Neural cell (in vitro differentiated cells): ENCODE measurements at regions not wholly inside any gene's neighbourhood (a gene's known extent, or its start where the extent isn't known, plus 50 kb on each side); places are given as distances from the start of the nearest gene placed in this dataset.

Source experiments
- H2AFZ ChIP-seq: fragments of 200-600, 300-800 bp; sonication (generic), shearing (Covaris generic); 2 replicates; pipeline ENCODE4 v1.6.0; 2014; ENCODE audit warnings: low read depth, mild to moderate bottlenecking, antibody characterized with exemption, low read length, moderate library complexity
- H3F3A ChIP-seq: fragments of 200-600 bp; shearing (Covaris generic); 2 replicates; pipeline ENCODE4 v1.6.1; 2016; ENCODE audit warnings: mild to moderate bottlenecking, moderate library complexity, mixed read lengths, antibody characterized with exemption, low read length; ENCODE audit not compliant: insufficient read depth, poor library complexity, severe bottlenecking
- H3K27ac ChIP-seq: fragments of 200-600, 300-800 bp; sonication (generic), shearing (Covaris generic); 2 replicates; pipeline ENCODE4 v1.5.1; 2014; ENCODE audit warnings: mild to moderate bottlenecking, low read length, moderate library complexity
- H3K27me3 ChIP-seq: fragments of 300-800, 200-600 bp; sonication (generic), shearing (Covaris generic); 2 replicates; pipeline ENCODE4 v1.6.0; 2014; ENCODE audit warnings: mild to moderate bottlenecking, low read depth, low read length, moderate library complexity; ENCODE audit not compliant: insufficient read depth
- H3K36me3 ChIP-seq: fragments of 300-800, 200-600 bp; sonication (generic), shearing (Covaris generic); 2 replicates; pipeline ENCODE4 v1.5.1; 2014; ENCODE audit warnings: mild to moderate bottlenecking, antibody characterized with exemption, low read length, moderate library complexity; ENCODE audit not compliant: insufficient read depth
- H3K4me2 ChIP-seq: fragments of 300-800, 200-600 bp; sonication (generic), shearing (Covaris generic); 2 replicates; pipeline ENCODE4 v1.6.0; 2014; ENCODE audit warnings: mild to moderate bottlenecking, low read length
- H3K4me3 ChIP-seq: fragments of 300-800, 200-600 bp; sonication (generic), shearing (Covaris generic); 2 replicates; pipeline ENCODE4 v1.5.1; 2014; ENCODE audit warnings: mild to moderate bottlenecking, low read length, moderate library complexity
- H3K79me2 ChIP-seq: fragments of 200-600 bp; shearing (Covaris generic); replicated peaks from 2 replicates; pipeline ENCODE4 v1.6.0; 2014; ENCODE audit warnings: mild to moderate bottlenecking, low read length, moderate library complexity; ENCODE audit not compliant: insufficient read depth
- H3K9ac ChIP-seq: fragments of 300-800, 200-600 bp; sonication (generic), shearing (Covaris generic); 2 replicates; pipeline ENCODE4 v1.6.1; 2016; ENCODE audit warnings: mild to moderate bottlenecking, low read length, mixed read lengths
- H3K9me2 ChIP-seq: fragments of 200-600 bp; shearing (Covaris generic); 2 replicates; pipeline ENCODE4 v1.6.1; 2016; ENCODE audit warnings: mild to moderate bottlenecking, low read length, mixed read lengths; ENCODE audit not compliant: insufficient read depth
- H3K9me3 ChIP-seq: fragments of 200-600, 300-800 bp; sonication (generic), shearing (Covaris generic); 2 replicates; pipeline ENCODE4 v1.6.1; 2016; ENCODE audit warnings: mild to moderate bottlenecking, mixed run types, low read length, moderate library complexity, mixed read lengths
- H4K20me1 ChIP-seq: fragments of 200-600 bp; shearing (Covaris generic); 2 replicates; pipeline ENCODE4 v1.6.1; 2016; ENCODE audit warnings: mild to moderate bottlenecking, mixed run types; ENCODE audit not compliant: insufficient read depth
- CTCF ChIP-seq: fragments of 450-650 bp; IDR thresholded peaks from 2 replicates; pipeline ENCODE4 v1.5.1; 2014; ENCODE audit warnings: antibody characterized with exemption, mild to moderate bottlenecking, moderate library complexity; ENCODE audit not compliant: poor library complexity, severe bottlenecking
- EP300 ChIP-seq: fragments of 450-650 bp; conservative IDR thresholded peaks from 2 replicates; pipeline ENCODE4 v1.6.1; 2014; ENCODE audit warnings: antibody characterized with exemption, mild to moderate bottlenecking, moderate library complexity; ENCODE audit not compliant: poor library complexity, severe bottlenecking
- EZH2 ChIP-seq: fragments of 200-600, 300-800 bp; shearing (Covaris generic), sonication (generic); IDR thresholded peaks from 2 replicates; pipeline ENCODE4 v1.6.1; 2014; ENCODE audit warnings: antibody characterized with exemption, low read length, borderline replicate concordance, mild to moderate bottlenecking; ENCODE audit not compliant: insufficient read depth, poor library complexity, severe bottlenecking
- MXI1 ChIP-seq: fragments of 450-650 bp; conservative IDR thresholded peaks from 2 replicates; pipeline ENCODE4 v1.6.1; 2014; ENCODE audit warnings: antibody characterized with exemption, mild to moderate bottlenecking; ENCODE audit not compliant: poor library complexity, severe bottlenecking
- POLR2AphosphoS5 ChIP-seq: IDR thresholded peaks from 2 replicates; pipeline ENCODE4 v1.6.1; 2012
- RAD21 ChIP-seq: fragments of 450-650 bp; conservative IDR thresholded peaks from 2 replicates; pipeline ENCODE4 v1.6.1; 2014; ENCODE audit warnings: antibody characterized with exemption, mild to moderate bottlenecking, moderate library complexity
- REST ChIP-seq: IDR thresholded peaks from 2 replicates; pipeline ENCODE4 v1.6.1; 2012; ENCODE audit warnings: borderline replicate concordance
- SMC3 ChIP-seq: fragments of 450-650 bp; conservative IDR thresholded peaks from 2 replicates; pipeline ENCODE4 v1.6.1; 2014; ENCODE audit warnings: antibody characterized with exemption, mild to moderate bottlenecking, moderate library complexity; ENCODE audit not compliant: poor library complexity
- TAF1 ChIP-seq: IDR thresholded peaks from 2 replicates; pipeline ENCODE4 v1.6.1; 2012; ENCODE audit warnings: low read depth

GRCh38 chr5:124178050-124178449 is 568.4 kb downstream of the ZNF608 start:
- Histone ChIP-seq H3K9me2 (no peaks in the 10 kb centered on the region), H3K79me2 (no peaks in the 10 kb centered on the region), H3K27me3 (no peaks in the 10 kb centered on the region), H2AFZ (no peak overlapping the region), H3K4me2 (no peak overlapping the region), H4K20me1 (no peaks in the 10 kb centered on the region), H3K36me3 (no peaks in the 10 kb centered on the region), H3K9ac (no peak overlapping the region), H3K4me3 (no peak overlapping the region), H3K27ac (no peak overlapping the region), H3K9me3 (peaks cover 1% of the 10 kb centered on the region), H3F3A (no peaks in the 10 kb centered on the region)
- TF ChIP-seq SMC3 (no peak), CTCF (no peak), REST (no peak), MXI1 (no peak), TAF1 (no peak), EP300 (no peak), RAD21 (no peak), POLR2AphosphoS5 (no peak), EZH2 (no peak)

- Histone ChIP-seq H3K9ac (no peak overlapping the region), H3F3A (no peaks in the 10 kb centered on the region), H2AFZ (no peak overlapping the region), H3K27me3 (no peaks in the 10 kb centered on the region), H3K36me3 (no peaks in the 10 kb centered on the region), H4K20me1 (no peaks in the 10 kb centered on the region), H3K4me3 (no peak overlapping the region), H3K79me2 (no peaks in the 10 kb centered on the region), H3K9me2 (no peaks in the 10 kb centered on the region), H3K27ac (no peak overlapping the region), H3K9me3 (peaks cover 3% of the 10 kb centered on the region), H3K4me2 (no peak overlapping the region)
- TF ChIP-seq EZH2 (no peak), EP300 (no peak), SMC3 (no peak), REST (no peak), CTCF (no peak), TAF1 (no peak), MXI1 (no peak), POLR2AphosphoS5 (no peak), RAD21 (no peak)
Observed at GRCh38 chr5:124176692-124177091, 569.7 kb downstream of the ZNF608 start.
